Stimulated activated CD4-positive, alpha-beta T cell treated with anti-CD3 and anti-CD28 coated beads, Interleukin-15, amount 100 ng/mL, for 48 hours (primary cell): ENCODE measurements at regions not wholly inside any gene's neighbourhood (a gene's known extent, or its start where the extent isn't known, plus 50 kb on each side); places are given as distances from the start of the nearest gene placed in this dataset.
"Not testable (repeated sequence)": the region's sequence is repeated elsewhere in the genome, so short reads cannot be mapped to it uniquely, and the experiment has no call there.

ENCODE experiments used
- DNase-seq, 2 donors: peaks; one replicate each; pipeline ENCODE4 v3.0.0-alpha.2; 2020; ENCODE audit warnings: low read depth in 2 of 2

DNA sequence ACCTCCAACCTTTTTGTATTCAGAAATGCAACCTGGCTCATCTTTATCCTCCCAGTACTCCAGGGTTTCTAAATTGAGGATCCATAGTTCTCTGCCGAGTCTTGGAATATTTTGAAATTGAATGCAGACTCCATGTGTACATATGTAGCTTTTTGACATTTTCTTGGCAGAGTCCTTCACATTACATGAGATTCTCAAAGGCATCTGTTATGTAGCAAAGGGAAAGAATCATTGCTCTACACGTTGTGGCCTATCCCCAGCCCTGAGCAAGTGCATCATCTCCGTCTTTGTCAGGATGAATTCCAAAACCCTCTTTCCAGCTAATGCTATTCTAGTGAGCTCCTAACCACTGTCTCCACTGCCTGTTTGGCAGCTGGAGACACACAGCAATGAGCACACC, 742.9 kb downstream of the DHX35 start:
- no peak for DNase-seq

GRCh38 chr20:39703357-39703756, 741.2 kb downstream of the DHX35 start:
- DNase-seq, result not testable (repeated sequence)

DNA sequence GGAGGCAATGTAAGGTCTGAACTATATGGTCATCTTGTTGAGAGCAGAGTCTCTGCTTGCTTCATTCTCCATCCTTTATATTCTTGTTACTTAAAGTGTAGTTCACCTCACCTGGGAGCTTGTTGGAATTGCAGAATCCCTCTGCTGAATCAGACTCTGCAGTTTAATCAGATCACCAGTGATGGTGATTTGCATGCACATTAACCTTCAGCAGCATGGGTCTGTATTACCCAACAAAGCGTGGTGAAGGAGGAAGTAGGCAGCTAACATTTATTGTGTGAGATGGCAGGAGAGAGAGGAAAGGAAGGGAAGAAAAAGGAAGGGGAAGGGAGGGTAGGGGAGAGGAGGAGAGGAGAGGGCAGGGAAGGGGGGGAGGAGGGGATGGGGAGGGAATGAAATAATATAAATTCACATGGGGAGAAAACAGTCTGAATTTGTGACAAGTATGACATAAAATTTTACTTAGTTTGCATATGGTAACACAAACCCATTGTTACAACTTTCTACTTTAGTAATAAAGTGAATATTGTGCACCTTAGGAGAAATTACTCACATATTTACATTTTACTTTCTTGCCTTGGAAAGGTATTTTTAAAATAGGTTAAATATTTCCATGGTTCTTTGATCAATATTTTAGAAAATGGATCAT, 740.7 kb downstream of the DHX35 start:
- DNase-seq, result no peak

GRCh38 chr20:39700528-39700927, 738.4 kb downstream of the DHX35 start:
- DNase-seq, result no peak

GRCh38 chr20:39699166-39699725, 737.1 kb downstream of the DHX35 start:
- no peak for DNase-seq

DNA sequence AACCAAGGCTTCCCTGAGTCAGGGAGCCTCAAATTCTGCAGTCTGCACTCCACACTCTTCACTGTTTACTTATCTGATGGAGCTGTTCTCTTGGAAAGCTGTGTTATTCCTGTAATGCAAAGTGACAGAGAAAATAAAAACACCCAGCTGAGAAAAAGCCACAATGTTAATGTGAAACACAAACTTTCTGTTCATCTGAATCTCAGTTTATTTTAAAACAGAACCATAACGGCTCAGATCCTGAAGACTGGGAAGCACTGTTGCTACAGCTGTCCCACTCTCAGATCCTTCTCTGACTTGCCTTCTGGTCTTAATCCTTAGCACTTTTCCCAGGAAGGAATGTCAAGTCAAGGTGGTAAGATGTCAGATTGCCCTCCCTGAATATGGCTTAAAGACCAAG, 736.6 kb downstream of the DHX35 start:
- no peak for DNase-seq

GRCh38 chr20:39691151-39691862, 729.2 kb downstream of the DHX35 start:
- DNase-seq, result no peak

DNA sequence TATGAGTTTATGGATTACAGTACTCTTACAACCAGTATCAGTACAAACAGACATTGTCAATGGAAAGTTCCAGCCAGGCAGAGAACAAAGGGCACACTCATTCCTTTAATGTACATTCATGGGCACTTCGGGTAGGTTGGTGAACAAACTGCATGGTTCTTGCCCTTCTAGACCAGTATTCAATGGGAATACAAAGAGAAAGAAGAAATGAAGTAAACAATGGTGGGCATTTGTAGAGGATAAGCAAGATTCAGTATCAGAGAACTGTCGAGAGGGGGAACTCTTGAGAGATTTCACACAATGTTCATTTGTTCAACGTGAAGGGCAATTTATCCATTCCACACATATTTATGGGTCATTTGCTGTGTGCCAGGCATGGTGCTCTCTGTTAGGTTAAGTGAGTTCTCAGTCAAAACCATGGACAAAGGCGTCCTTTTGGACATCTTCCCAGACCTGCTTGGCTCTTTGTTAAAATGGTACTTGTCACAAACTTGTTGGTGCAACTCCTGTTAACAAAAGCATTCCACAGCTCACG, 714.8 kb downstream of the DHX35 start:
- no peak for DNase-seq

DNA sequence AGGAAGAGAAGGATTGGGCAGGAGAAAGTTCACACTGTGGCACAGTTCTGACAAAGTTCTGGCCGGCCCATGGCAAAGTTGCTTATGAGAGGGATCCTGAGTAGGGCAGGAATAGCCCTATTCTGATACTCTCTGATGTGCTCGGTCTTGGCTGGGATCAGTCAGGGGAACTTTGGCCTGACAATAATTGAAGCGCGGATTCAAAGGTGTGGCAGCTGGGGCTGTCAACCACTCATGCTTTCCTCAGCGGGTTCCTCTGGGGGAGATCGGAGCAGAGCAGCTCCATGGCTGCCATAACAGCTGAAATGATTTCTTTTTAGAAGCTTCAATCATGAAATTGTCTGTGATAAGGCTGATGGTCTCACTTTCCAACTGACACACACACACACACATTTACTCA, 714.1 kb downstream of the DHX35 start:
- no peak for DNase-seq

- DNase-seq, result no peak
These were observed 712.7 kb downstream of the DHX35 start for GRCh38 chr20:39674842-39675241.

DNA sequence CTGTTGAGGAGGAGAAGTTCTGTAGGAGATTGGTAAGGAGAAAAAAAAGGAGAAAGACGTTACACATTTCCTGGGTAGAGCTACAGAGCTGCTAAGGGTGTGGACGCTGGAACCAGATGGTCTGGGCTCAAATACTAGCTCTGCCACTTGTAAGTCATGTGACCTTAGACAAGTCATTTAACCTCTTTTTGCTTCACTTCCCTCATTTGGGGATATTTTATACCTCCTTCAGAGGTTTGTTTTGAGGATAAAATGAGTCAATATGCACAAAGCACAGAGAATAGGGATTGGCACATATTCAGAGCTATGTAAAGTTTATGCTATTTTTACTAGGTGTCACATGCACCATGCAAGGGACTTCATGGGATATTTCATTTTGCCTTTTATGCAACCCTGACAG, 708.8 kb downstream of the DHX35 start:
- no peak for DNase-seq

- DNase-seq, result no peak
These were observed 707.5 kb downstream of the DHX35 start for GRCh38 chr20:39669659-39670058.

DNA sequence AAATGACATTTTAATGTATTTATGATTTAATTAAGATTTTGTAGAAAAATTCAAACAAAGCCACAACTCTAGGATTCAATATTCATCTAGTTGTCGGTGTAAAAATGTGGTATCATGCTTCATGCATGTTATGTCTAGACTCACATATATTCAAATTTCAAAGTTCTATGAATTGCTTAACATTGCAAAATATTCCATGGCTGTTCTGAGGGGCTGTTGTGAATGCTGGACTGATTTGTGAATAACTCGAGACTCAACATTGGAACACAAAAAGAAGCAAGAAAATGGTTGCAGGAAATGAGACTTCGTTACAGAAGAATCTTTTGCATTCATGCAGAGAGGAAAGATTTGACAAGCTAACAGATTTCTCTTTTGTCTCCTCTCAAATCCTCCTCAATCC, 705.9 kb downstream of the DHX35 start:
- DNase-seq, result no peak

DNA sequence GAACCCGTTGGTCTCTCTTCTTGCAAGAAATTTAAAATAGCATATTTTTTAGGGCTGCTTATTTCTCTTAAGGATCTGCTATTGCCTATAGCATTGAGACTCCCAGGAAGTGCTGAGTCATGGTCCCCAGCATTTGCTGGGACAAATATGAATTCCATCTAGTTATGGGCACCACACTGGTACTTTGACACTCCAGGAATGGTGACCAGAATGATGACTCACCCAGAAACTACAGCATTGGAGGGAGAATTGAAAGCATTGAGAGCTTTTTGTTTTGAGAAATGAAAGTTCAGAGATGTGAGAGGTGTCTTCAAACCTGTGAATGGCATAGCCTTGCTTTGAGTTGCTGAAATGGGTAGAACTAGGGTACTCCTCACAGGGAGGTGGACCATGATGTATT, 699.7 kb downstream of the DHX35 start:
- no peak for DNase-seq

DNA sequence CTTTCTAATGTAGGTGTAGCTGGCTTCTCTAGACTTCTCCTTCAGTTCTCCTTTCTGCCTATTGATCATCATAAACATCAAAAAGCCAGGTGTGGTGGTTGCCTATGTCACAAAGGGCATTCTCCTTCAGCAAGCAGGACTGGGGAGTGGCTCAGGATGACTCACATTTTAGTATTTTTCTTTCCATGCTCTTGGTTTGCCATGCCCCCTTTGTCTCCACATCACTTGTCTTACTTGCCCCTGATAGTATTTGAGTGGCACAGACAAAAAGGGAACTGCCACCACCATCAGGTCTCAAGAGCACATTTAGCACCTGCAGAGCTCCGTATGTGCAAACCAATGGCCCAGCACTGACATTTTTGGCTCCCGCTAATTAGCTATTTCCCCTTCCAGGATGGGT, 698.8 kb downstream of the DHX35 start:
- no peak for DNase-seq

DNA sequence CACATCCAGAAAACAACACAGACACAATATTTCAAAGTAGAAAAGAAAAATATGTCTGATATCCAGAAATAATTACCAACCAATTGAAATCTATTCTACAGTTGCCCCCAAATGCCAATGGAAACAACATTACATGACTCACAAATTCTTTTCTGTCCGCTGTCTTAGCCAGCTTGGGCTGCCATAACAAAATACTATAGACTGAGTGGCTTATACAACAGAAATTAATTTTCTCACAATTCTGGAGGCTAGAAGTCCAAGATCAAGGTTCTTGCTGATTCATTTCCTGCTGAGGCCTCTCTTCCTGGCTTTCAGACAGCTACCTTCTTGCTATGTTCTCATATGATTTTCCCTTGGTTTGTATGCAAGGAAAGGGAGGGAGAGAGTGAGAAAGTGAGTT, 698.1 kb downstream of the DHX35 start:
- DNase-seq, result no peak

DNA sequence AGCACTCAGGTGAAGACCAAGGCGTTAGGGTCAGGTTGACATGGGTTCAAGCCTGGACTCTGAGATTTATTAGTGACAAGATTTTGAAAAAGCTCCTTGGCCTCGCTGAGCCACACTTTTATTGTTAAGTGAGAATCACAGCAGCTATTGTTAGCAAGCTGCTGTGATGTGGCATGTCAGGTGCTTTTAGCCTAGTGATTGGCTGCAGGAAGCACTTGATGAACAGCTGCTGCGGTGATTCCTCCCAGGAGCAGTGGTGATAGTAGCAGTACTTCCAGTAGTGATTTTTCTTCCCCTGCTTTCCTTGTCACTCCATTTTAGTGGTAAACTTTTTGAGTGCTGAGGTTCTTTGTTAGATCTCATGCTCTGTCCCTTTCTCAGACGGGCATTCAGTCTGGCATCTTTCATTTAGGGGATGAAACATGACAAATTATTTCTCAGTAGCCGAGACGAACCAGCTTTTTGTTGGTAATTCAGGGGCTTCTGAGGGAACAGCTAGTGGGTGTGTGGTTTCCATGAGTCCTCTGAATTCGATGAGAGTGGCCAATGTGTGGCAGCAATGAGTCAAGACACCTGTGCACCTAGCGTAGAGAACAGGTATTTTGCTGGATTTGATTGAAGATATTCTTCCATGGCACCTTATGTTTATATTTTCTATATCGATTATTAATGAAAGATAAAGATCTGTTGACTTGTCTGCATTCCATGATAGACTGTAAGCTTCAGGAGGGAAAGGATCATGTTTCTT, 696.7 kb downstream of the DHX35 start:
- DNase-seq, result no peak

DNA sequence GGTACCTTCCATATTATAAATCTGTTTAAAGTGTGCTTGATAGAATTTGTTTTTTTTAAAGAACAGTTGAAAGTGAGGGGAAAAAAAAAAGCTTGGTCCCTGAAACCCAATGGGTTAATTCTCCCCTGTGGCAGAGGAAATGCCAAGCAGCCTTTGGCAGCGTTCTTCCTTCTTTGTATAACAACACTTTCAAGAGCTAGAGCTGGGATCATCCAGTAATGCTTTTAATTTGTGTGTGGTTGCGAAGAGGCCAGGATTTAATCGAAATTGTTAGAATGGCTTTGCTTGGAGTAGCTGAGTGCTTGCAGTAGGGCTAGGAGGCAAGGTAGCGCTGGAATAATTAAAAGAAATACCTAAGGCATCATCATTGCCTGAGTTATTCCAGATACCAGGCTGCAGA, 692.0 kb downstream of the DHX35 start:
- DNase-seq, result no peak

- DNase-seq, result no peak
These were observed 689.6 kb downstream of the DHX35 start for GRCh38 chr20:39651645-39652325.

- no peak for DNase-seq
These were observed 684.8 kb downstream of the DHX35 start for GRCh38 chr20:39646874-39647413.

- no peak for DNase-seq
These were observed 683.0 kb downstream of the DHX35 start for GRCh38 chr20:39645131-39645530.

- no peak for DNase-seq
These were observed 681.1 kb downstream of the DHX35 start for GRCh38 chr20:39643292-39643691.
